OCI-M2 (cell line): ENCODE measurements at regions not wholly inside any gene's neighbourhood (a gene's known extent, or its start where the extent isn't known, plus 50 kb on each side); places are given as distances from the start of the nearest gene placed in this dataset.
"Not testable (repeated sequence)": the region's sequence is repeated elsewhere in the genome, so short reads cannot be mapped to it uniquely, and the experiment has no call there.

Experiments
- DNase-seq: peaks from one replicate; lab custom pipeline; 2025; ENCODE audit not compliant: unreplicated experiment; lab: John Stamatoyannopoulos, UW

- no peak for DNase-seq
Measured at GRCh38 chr5:168120401-168121137, 170.9 kb upstream of the WWC1 start.

GRCh38 chr5:168121138-168121494 lies 170.3 kb upstream of the WWC1 start:
- DNase-seq, result no peak

- no peak for DNase-seq
Measured at GRCh38 chr5:168123631-168124528, 167.6 kb upstream of the WWC1 start.

GRCh38 chr5:168125445-168126199 lies 165.8 kb upstream of the WWC1 start:
- DNase-seq, result no peak

- DNase-seq, result no peak
Measured at GRCh38 chr5:168126606-168127005, 164.8 kb upstream of the WWC1 start.

GRCh38 chr5:168128111-168128510 lies 163.3 kb upstream of the WWC1 start:
- DNase-seq, result no peak

GRCh38 chr5:168128557-168128956 lies 162.9 kb upstream of the WWC1 start:
- DNase-seq, result no peak

- DNase-seq, result no peak
Measured at GRCh38 chr5:168131519-168131918, 159.9 kb upstream of the WWC1 start.

GRCh38 chr5:168132241-168132641 lies 159.2 kb upstream of the WWC1 start:
- no peak for DNase-seq

GRCh38 chr5:168135897-168136296 lies 155.5 kb upstream of the WWC1 start:
- DNase-seq, result no peak

- no peak for DNase-seq
Measured at GRCh38 chr5:168136340-168136739, 155.1 kb upstream of the WWC1 start.

- no peak for DNase-seq
Measured at GRCh38 chr5:168137265-168137664, 154.2 kb upstream of the WWC1 start.

- no peak for DNase-seq
Measured at GRCh38 chr5:168140241-168140640, 151.2 kb upstream of the WWC1 start.

GRCh38 chr5:168142402-168142801 lies 149.0 kb upstream of the WWC1 start:
- DNase-seq, result no peak

GRCh38 chr5:168143521-168143920 lies 147.9 kb upstream of the WWC1 start:
- DNase-seq, result not testable (repeated sequence)

- no peak for DNase-seq
Measured at GRCh38 chr5:168147106-168147505, 144.3 kb upstream of the WWC1 start.

- no peak for DNase-seq
Measured at GRCh38 chr5:168147568-168148360, 143.7 kb upstream of the WWC1 start.

GRCh38 chr5:168151041-168151440 lies 140.4 kb upstream of the WWC1 start:
- no peak for DNase-seq

GRCh38 chr5:168152660-168153059 lies 138.8 kb upstream of the WWC1 start:
- no peak for DNase-seq

GRCh38 chr5:168153263-168153875 lies 138.1 kb upstream of the WWC1 start:
- no peak for DNase-seq
